Esophagus squamous epithelium (tissue), 4 donors: ENCODE measurements at regions not wholly inside any gene's neighbourhood (a gene's known extent, or its start where the extent isn't known, plus 50 kb on each side); places are given as distances from the start of the nearest gene placed in this dataset.
"Not testable (repeated sequence)": the region's sequence is repeated elsewhere in the genome, so short reads cannot be mapped to it uniquely, and the experiment has no call there.

Experiments
- POLR2A ChIP-seq, 4 donors: fragments of 450-650 bp; IDR thresholded peaks; one replicate each; pipeline ENCODE4 v1.6.1; 2017; ENCODE audit warnings: antibody characterized with exemption in 4 of 4, mild to moderate bottlenecking in 4 of 4, moderate library complexity in 3 of 4
- TF ChIP-seq, protein P1 (sequence below), 6 experiments: fragments of 450-650 bp in 4 of 6; fragments of 200-600 bp in 2 of 6; sonication (generic) in 2 of 6; IDR thresholded peaks; one replicate each; pipeline ENCODE4 v1.5.1; 2016 to 2019; ENCODE audit warnings: antibody characterized with exemption in 6 of 6, mild to moderate bottlenecking in 4 of 6, moderate library complexity in 4 of 6

GRCh38 chr1:207196135-207196534 lies 92.1 kb downstream of the C4BPA start:
- TF ChIP-seq, protein P1, sequence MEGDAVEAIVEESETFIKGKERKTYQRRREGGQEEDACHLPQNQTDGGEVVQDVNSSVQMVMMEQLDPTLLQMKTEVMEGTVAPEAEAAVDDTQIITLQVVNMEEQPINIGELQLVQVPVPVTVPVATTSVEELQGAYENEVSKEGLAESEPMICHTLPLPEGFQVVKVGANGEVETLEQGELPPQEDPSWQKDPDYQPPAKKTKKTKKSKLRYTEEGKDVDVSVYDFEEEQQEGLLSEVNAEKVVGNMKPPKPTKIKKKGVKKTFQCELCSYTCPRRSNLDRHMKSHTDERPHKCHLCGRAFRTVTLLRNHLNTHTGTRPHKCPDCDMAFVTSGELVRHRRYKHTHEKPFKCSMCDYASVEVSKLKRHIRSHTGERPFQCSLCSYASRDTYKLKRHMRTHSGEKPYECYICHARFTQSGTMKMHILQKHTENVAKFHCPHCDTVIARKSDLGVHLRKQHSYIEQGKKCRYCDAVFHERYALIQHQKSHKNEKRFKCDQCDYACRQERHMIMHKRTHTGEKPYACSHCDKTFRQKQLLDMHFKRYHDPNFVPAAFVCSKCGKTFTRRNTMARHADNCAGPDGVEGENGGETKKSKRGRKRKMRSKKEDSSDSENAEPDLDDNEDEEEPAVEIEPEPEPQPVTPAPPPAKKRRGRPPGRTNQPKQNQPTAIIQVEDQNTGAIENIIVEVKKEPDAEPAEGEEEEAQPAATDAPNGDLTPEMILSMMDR (IDR thresholded peaks at IDR 0.05), result not testable (repeated sequence)
- TF ChIP-seq POLR2A (IDR thresholded peaks at IDR 0.05), result not testable (repeated sequence)
